ENCODE measurements at regions not wholly inside any gene's neighbourhood (a gene's known extent, or its start where the extent isn't known, plus 50 kb on each side); places are given as distances from the start of the nearest gene placed in this dataset.

DNA sequence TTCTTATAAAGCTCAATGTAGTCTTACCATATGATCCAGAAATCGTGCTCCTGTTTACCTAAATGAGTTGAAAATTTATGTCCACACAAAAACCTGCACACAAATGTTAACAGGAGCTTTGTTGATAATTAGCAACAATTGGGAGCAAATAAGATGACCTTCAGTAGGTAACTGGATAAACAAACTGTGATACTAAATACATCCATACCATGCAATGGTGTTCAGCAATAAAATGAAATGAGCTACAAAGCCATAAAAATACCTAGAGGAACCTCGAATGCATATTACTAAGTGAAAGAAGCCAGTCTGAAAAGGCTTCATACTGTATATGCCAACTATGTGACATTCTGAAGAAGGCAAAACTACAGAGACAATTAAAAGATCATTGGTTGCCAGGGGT is 185.6 kb upstream of the HNRNPA3 start:
- TF ChIP-seq, protein P1, sequence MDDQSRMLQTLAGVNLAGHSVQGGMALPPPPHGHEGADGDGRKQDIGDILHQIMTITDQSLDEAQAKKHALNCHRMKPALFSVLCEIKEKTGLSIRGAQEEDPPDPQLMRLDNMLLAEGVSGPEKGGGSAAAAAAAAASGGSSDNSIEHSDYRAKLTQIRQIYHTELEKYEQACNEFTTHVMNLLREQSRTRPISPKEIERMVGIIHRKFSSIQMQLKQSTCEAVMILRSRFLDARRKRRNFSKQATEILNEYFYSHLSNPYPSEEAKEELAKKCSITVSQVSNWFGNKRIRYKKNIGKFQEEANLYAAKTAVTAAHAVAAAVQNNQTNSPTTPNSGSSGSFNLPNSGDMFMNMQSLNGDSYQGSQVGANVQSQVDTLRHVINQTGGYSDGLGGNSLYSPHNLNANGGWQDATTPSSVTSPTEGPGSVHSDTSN (CRISPR knock-in tag; IDR thresholded peaks at IDR 0.05) = no peak
- no peak for TF ChIP-seq ZNF548 (tag by site-specific recombination; IDR thresholded peaks at IDR 0.05)
- TF ChIP-seq, protein P2, sequence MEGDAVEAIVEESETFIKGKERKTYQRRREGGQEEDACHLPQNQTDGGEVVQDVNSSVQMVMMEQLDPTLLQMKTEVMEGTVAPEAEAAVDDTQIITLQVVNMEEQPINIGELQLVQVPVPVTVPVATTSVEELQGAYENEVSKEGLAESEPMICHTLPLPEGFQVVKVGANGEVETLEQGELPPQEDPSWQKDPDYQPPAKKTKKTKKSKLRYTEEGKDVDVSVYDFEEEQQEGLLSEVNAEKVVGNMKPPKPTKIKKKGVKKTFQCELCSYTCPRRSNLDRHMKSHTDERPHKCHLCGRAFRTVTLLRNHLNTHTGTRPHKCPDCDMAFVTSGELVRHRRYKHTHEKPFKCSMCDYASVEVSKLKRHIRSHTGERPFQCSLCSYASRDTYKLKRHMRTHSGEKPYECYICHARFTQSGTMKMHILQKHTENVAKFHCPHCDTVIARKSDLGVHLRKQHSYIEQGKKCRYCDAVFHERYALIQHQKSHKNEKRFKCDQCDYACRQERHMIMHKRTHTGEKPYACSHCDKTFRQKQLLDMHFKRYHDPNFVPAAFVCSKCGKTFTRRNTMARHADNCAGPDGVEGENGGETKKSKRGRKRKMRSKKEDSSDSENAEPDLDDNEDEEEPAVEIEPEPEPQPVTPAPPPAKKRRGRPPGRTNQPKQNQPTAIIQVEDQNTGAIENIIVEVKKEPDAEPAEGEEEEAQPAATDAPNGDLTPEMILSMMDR (tag by site-specific recombination; IDR thresholded peaks at IDR 0.05) = no peak
- TF ChIP-seq, protein P3, sequence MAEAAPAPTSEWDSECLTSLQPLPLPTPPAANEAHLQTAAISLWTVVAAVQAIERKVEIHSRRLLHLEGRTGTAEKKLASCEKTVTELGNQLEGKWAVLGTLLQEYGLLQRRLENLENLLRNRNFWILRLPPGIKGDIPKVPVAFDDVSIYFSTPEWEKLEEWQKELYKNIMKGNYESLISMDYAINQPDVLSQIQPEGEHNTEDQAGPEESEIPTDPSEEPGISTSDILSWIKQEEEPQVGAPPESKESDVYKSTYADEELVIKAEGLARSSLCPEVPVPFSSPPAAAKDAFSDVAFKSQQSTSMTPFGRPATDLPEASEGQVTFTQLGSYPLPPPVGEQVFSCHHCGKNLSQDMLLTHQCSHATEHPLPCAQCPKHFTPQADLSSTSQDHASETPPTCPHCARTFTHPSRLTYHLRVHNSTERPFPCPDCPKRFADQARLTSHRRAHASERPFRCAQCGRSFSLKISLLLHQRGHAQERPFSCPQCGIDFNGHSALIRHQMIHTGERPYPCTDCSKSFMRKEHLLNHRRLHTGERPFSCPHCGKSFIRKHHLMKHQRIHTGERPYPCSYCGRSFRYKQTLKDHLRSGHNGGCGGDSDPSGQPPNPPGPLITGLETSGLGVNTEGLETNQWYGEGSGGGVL (tag by site-specific recombination; IDR thresholded peaks at IDR 0.05) = no peak
- TF ChIP-seq ZSCAN30 (tag by site-specific recombination; IDR thresholded peaks at IDR 0.05) = no peak
- no peak for TF ChIP-seq KLF1 (tag by site-specific recombination; IDR thresholded peaks at IDR 0.05)
- TF ChIP-seq REPIN1 (tag by site-specific recombination; IDR thresholded peaks at IDR 0.05; ENCODE audit: low read depth) = no peak
- TF ChIP-seq YY1 (tag by site-specific recombination; IDR thresholded peaks at IDR 0.05) = no peak
- TF ChIP-seq ZNF521 (tag by site-specific recombination; IDR thresholded peaks at IDR 0.05) = no peak
- TF ChIP-seq, protein P4, sequence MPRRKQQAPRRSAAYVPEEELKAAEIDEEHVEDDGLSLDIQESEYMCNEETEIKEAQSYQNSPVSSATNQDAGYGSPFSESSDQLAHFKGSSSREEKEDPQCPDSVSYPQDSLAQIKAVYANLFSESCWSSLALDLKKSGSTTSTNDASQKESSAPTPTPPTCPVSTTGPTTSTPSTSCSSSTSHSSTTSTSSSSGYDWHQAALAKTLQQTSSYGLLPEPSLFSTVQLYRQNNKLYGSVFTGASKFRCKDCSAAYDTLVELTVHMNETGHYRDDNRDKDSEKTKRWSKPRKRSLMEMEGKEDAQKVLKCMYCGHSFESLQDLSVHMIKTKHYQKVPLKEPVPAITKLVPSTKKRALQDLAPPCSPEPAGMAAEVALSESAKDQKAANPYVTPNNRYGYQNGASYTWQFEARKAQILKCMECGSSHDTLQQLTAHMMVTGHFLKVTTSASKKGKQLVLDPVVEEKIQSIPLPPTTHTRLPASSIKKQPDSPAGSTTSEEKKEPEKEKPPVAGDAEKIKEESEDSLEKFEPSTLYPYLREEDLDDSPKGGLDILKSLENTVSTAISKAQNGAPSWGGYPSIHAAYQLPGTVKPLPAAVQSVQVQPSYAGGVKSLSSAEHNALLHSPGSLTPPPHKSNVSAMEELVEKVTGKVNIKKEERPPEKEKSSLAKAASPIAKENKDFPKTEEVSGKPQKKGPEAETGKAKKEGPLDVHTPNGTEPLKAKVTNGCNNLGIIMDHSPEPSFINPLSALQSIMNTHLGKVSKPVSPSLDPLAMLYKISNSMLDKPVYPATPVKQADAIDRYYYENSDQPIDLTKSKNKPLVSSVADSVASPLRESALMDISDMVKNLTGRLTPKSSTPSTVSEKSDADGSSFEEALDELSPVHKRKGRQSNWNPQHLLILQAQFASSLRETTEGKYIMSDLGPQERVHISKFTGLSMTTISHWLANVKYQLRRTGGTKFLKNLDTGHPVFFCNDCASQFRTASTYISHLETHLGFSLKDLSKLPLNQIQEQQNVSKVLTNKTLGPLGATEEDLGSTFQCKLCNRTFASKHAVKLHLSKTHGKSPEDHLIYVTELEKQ (tag by site-specific recombination; IDR thresholded peaks at IDR 0.05; ENCODE audit: borderline replicate concordance) = no peak
- TF ChIP-seq KLF16 (tag by site-specific recombination; IDR thresholded peaks at IDR 0.05) = no peak
- TF ChIP-seq TCF7L2 (IDR thresholded peaks at IDR 0.05; ENCODE audit: borderline replicate concordance, low read depth, low read length) = no peak
- TF ChIP-seq ZBTB8A (tag by site-specific recombination; IDR thresholded peaks at IDR 0.05) = no peak
- TF ChIP-seq, protein P5, sequence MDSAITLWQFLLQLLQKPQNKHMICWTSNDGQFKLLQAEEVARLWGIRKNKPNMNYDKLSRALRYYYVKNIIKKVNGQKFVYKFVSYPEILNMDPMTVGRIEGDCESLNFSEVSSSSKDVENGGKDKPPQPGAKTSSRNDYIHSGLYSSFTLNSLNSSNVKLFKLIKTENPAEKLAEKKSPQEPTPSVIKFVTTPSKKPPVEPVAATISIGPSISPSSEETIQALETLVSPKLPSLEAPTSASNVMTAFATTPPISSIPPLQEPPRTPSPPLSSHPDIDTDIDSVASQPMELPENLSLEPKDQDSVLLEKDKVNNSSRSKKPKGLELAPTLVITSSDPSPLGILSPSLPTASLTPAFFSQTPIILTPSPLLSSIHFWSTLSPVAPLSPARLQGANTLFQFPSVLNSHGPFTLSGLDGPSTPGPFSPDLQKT (IDR thresholded peaks at IDR 0.05; ENCODE audit: borderline replicate concordance, low read depth, low read length) = no peak
